Keratinocyte (primary cell): ENCODE measurements at regions not wholly inside any gene's neighbourhood (a gene's known extent, or its start where the extent isn't known, plus 50 kb on each side); places are given as distances from the start of the nearest gene placed in this dataset.

Experiments used
- CTCF ChIP-seq, 3 experiments: IDR thresholded peaks in 1 of 3; conservative IDR thresholded peaks in 1 of 3; optimal IDR thresholded peaks in 1 of 3; 2 replicates in 2 of 3; 3 replicates in 1 of 3; pipeline versions ENCODE3 to v1.5.1; 2011; ENCODE audit warnings: low read length in 3 of 3, mild to moderate bottlenecking in 3 of 3, moderate library complexity in 2 of 3, control low read depth in 1 of 3, inconsistent platforms in 1 of 3; ENCODE audit not compliant: insufficient read depth in 2 of 3; ENCODE audit errors: extremely low read depth in 1 of 3
- EZH2 ChIP-seq: IDR thresholded peaks from one replicate; pipeline ENCODE4 v1.6.1; 2012; ENCODE audit warnings: inconsistent platforms, mild to moderate bottlenecking, low read length, moderate library complexity

- no peak for TF ChIP-seq CTCF (optimal IDR thresholded peaks at IDR 0.05 in 1 of 3, IDR thresholded peaks at IDR 0.05 in 1 of 3, conservative IDR thresholded peaks at IDR 0.05 in 1 of 3; ENCODE audit: extremely low read depth in 1 of 3, insufficient read depth in 2 of 3, low read length in 3 of 3)
- no peak for TF ChIP-seq EZH2
These were observed 78.5 kb upstream of the SSTR1 start for GRCh38 chr14:38129192-38129591.
